Transverse colon (tissue), 3 donors: ENCODE measurements at regions not wholly inside any gene's neighbourhood (a gene's known extent, or its start where the extent isn't known, plus 50 kb on each side); places are given as distances from the start of the nearest gene placed in this dataset.

Experiments
- POLR2A ChIP-seq: fragments of 450-650 bp; IDR thresholded peaks from one replicate; pipeline ENCODE4 v1.6.1; 2016; ENCODE audit warnings: antibody characterized with exemption, mild to moderate bottlenecking, moderate library complexity
- TF ChIP-seq, protein P1 (sequence below), 5 experiments: fragments of 200-600 bp in 3 of 5; fragments of 450-650 bp in 2 of 5; sonication (generic) in 3 of 5; IDR thresholded peaks; 1 replicate in 2 of 5; 2 replicates in 3 of 5; pipeline ENCODE4 v1.5.1; 2016 to 2017; ENCODE audit warnings: antibody characterized with exemption in 5 of 5, inconsistent platforms in 3 of 5, mild to moderate bottlenecking in 2 of 5, moderate library complexity in 1 of 5

DNA sequence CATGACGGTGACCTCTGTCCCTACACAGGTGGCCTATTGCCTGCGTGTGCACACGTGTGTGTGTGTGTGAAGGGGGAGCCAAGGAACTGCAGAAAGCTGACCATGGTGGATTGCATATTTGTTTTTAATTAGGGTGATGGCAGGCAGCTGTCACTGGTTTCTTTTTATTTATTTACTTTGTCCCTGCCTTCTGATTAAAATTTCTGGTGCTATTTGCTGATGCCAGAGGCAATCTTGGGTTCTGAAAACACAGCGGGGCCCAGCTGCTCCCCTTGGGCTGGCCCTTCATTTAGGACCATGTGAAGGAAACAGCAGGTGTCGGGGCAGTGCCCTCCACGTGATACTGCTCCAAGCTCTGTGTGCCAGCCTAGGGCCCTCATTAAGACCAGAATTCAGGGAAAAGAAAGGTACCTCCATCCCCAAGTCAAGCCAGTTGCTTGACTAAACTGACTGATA is 71.3 kb upstream of the PODXL start:
- TF ChIP-seq, protein P1, sequence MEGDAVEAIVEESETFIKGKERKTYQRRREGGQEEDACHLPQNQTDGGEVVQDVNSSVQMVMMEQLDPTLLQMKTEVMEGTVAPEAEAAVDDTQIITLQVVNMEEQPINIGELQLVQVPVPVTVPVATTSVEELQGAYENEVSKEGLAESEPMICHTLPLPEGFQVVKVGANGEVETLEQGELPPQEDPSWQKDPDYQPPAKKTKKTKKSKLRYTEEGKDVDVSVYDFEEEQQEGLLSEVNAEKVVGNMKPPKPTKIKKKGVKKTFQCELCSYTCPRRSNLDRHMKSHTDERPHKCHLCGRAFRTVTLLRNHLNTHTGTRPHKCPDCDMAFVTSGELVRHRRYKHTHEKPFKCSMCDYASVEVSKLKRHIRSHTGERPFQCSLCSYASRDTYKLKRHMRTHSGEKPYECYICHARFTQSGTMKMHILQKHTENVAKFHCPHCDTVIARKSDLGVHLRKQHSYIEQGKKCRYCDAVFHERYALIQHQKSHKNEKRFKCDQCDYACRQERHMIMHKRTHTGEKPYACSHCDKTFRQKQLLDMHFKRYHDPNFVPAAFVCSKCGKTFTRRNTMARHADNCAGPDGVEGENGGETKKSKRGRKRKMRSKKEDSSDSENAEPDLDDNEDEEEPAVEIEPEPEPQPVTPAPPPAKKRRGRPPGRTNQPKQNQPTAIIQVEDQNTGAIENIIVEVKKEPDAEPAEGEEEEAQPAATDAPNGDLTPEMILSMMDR (IDR thresholded peaks at IDR 0.05) = no peak
- TF ChIP-seq POLR2A = no peak
